ENCODE measurements at regions not wholly inside any gene's neighbourhood (a gene's known extent, or its start where the extent isn't known, plus 50 kb on each side); places are given as distances from the start of the nearest gene placed in this dataset.

GRCh38 chr1:98058676-98059075 lies 137.8 kb upstream of the DPYD start:
- no peaks in the 10 kb centered on the region for H3K4me1 ChIP-seq (ENCODE audit: control insufficient read depth, insufficient read depth, low read length)
- TF ChIP-seq OSR2 (tag by site-specific recombination; IDR thresholded peaks at IDR 0.05) (no peak), ELK4 (IDR thresholded peaks at IDR 0.05; ENCODE audit: borderline replicate concordance, low read depth, low read length) (no peak), ZNF791 (tag by site-specific recombination; IDR thresholded peaks at IDR 0.05) (no peak), ZNF449 (tag by site-specific recombination; IDR thresholded peaks at IDR 0.05) (no peak), ZNF658 (tag by site-specific recombination; IDR thresholded peaks at IDR 0.05) (no peak), ZNF518A (tag by site-specific recombination; conservative IDR thresholded peaks at IDR 0.05; ENCODE audit: low read depth) (no peak), ZSCAN16 (tag by site-specific recombination; IDR thresholded peaks at IDR 0.05) (no peak), ZNF423 (tag by site-specific recombination; IDR thresholded peaks at IDR 0.05) (no peak), ZNF23 (tag by site-specific recombination; IDR thresholded peaks at IDR 0.05; ENCODE audit: borderline replicate concordance) (no peak), BCL11A (tag by site-specific recombination; IDR thresholded peaks at IDR 0.05; ENCODE audit: low read depth) (no peak), GLIS1 (tag by site-specific recombination; IDR thresholded peaks at IDR 0.05) (no peak), ZNF514 (tag by site-specific recombination; IDR thresholded peaks at IDR 0.05) (no peak)
- no peak overlapping the region for H3K27ac ChIP-seq (ENCODE audit: extremely low read depth, low read depth, low read length)
- no peaks in the 10 kb centered on the region for H3K36me3 ChIP-seq (ENCODE audit: control insufficient read depth in 2 of 2, insufficient read depth in 1 of 2, low read length in 2 of 2)
- no peaks in the 10 kb centered on the region for H3K9me3 ChIP-seq (ENCODE audit: control insufficient read depth, insufficient read depth, low read depth, low read length)
- POLR2A ChIA-PET: no interaction called here
- no peak overlapping the region for H3K4me3 ChIP-seq (ENCODE audit: low read depth, low read length)
- CTCF ChIA-PET: interaction anchor here (0.7 to 1.5 kb wide), 3 partner anchors 10 to 1094 kb away, joined by 3 to 8 read pairs (median 5); no protein-coding TSS in a partner anchor

GRCh38 chr1:98057236-98057910 lies 136.5 kb upstream of the DPYD start:
- no peak overlapping the region for H3K27ac ChIP-seq (ENCODE audit: extremely low read depth, low read depth, low read length)
- no peaks in the 10 kb centered on the region for H3K36me3 ChIP-seq (ENCODE audit: control insufficient read depth in 2 of 2, insufficient read depth in 1 of 2, low read length in 2 of 2)
- no peaks in the 10 kb centered on the region for H3K9me3 ChIP-seq (ENCODE audit: control insufficient read depth, insufficient read depth, low read depth, low read length)
- POLR2A ChIA-PET: no interaction called here
- CTCF ChIA-PET: no interaction called here
- 0 out of 2 replicates have a peak, but pooled peaks cover 3% of the 10 kb centered on the region for H3K4me1 ChIP-seq (ENCODE audit: control insufficient read depth, insufficient read depth, low read length)
- H3K4me3 ChIP-seq (ENCODE audit: low read depth, low read length): no peak overlapping the region
- TF ChIP-seq ZNF768 (tag by site-specific recombination; IDR thresholded peaks at IDR 0.05) (no peak), ZBTB44 (tag by site-specific recombination; IDR thresholded peaks at IDR 0.05) (no peak), ZNF555 (tag by site-specific recombination; conservative IDR thresholded peaks at IDR 0.05) (no peak), ZNF473 (tag by site-specific recombination; IDR thresholded peaks at IDR 0.05) (no peak), ZNF776 (tag by site-specific recombination; IDR thresholded peaks at IDR 0.05; ENCODE audit: borderline replicate concordance) (no peak), FEZF1 (tag by site-specific recombination; IDR thresholded peaks at IDR 0.05) (no peak), ZNF830 (tag by site-specific recombination; IDR thresholded peaks at IDR 0.05; ENCODE audit: low read depth) (no peak), ELK4 (IDR thresholded peaks at IDR 0.05; ENCODE audit: borderline replicate concordance, low read depth, low read length) (no peak), ZNF302 (tag by site-specific recombination; IDR thresholded peaks at IDR 0.05; ENCODE audit: low read depth) (no peak), ZNF707 (tag by site-specific recombination; IDR thresholded peaks at IDR 0.05) (no peak), ZNF596 (tag by site-specific recombination; IDR thresholded peaks at IDR 0.05) (no peak), HOXD13 (CRISPR knock-in tag; IDR thresholded peaks at IDR 0.05; ENCODE audit: borderline replicate concordance) (no peak)
